ENCODE measurements at regions not wholly inside any gene's neighbourhood (a gene's known extent, or its start where the extent isn't known, plus 50 kb on each side); places are given as distances from the start of the nearest gene placed in this dataset.
A peak's percentile ranks its signal among the peaks of the same experiment; 100 is the strongest.

- Mint-ChIP-seq H3K27me3 (ENCODE audit: insufficient read depth) (no peaks in the 10 kb centered on the region), H3K4me3 (no peak overlapping the region), H3K27ac (no peak overlapping the region), H3K4me1 (no peaks in the 10 kb centered on the region), H3K9me3 (peaks cover 16% of the 10 kb centered on the region), H3K36me3 (ENCODE audit: low read depth) (no peaks in the 10 kb centered on the region)
- Histone ChIP-seq H3K9me3 (ENCODE audit: control insufficient read depth, low read length) (peaks cover 18% of the 10 kb centered on the region), H3K36me3 (ENCODE audit: control insufficient read depth, insufficient read depth, low read length) (no peaks in the 10 kb centered on the region), H3K4me3 (ENCODE audit: low read length) (no peak overlapping the region), H3K4me1 (ENCODE audit: control insufficient read depth, insufficient read depth, low read length) (no peaks in the 10 kb centered on the region), H3K27me3 (ENCODE audit: control insufficient read depth, insufficient read depth, low read length, poor library complexity, severe bottlenecking) (no peaks in the 10 kb centered on the region), H3K27ac (ENCODE audit: low read depth, low read length) (no peak overlapping the region), H3K9ac (ENCODE audit: extremely low read depth, low read length, poor library complexity, severe bottlenecking) (no peak overlapping the region)
- no peak for TF ChIP-seq CTCF (conservative IDR thresholded peaks at IDR 0.05)
- peak; percentile 57 for DNase-seq
- WGBS, 2 experiments (ENCODE audit: insufficient coverage in 1 of 2, insufficient read length in 1 of 2) = 85 to 100% methylated on average over 1 to 4 of the region's 4 CpGs
Observed at GRCh38 chr20:60579941-60580515, 621.8 kb downstream of the CDH26 start.

DNA sequence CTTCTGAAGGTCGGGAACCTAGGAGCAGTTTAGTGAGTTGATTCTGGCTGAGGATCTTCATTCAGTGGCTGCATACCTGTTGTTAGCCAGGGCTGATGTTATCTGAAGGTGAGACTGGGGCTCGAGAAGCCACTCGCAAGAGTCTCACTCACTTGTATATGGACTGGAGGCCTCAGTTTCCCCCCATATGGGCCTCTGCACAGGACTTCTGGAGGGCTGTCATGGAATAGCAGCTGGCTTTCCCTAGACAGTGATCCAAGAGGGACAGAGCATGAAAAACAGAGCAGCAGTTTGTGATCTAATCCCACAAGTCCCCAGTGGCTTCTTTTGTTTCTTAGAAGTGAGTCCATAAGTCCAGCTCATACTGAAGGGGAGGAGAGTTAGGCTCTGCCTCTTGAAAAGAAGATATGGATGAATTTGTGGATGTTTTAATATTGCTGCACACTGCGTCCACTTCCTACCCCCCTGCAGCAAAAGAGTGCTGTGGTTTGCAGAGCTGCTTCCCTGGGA is 623.4 kb downstream of the CDH26 start:
- WGBS, 2 experiments (ENCODE audit: insufficient coverage in 1 of 2, insufficient read length in 1 of 2) = 88 to 100% methylated on average over 3 to 4 of the region's 4 CpGs
- no peak overlapping the region for H3K9ac ChIP-seq (ENCODE audit: extremely low read depth, low read length, poor library complexity, severe bottlenecking)

GRCh38 chr20:60583741-60584140 is 625.5 kb downstream of the CDH26 start:
- TF ChIP-seq CTCF (conservative IDR thresholded peaks at IDR 0.05) = no peak
- H3K4me1 Mint-ChIP-seq = no peaks in the 10 kb centered on the region
- peaks cover 3% of the 10 kb centered on the region for H3K9me3 Mint-ChIP-seq
- no peak overlapping the region for H3K27ac Mint-ChIP-seq
- no peaks in the 10 kb centered on the region for H3K27me3 Mint-ChIP-seq (ENCODE audit: insufficient read depth)
- no peaks in the 10 kb centered on the region for H3K36me3 Mint-ChIP-seq (ENCODE audit: low read depth)
- H3K4me3 ChIP-seq (ENCODE audit: low read length) = no peak overlapping the region
- H3K27ac ChIP-seq (ENCODE audit: low read depth, low read length) = no peak overlapping the region
- H3K9me3 ChIP-seq (ENCODE audit: control insufficient read depth, low read length) = peaks cover 4% of the 10 kb centered on the region
- 93 to 100% methylated on average over 2 of the region's 2 CpGs for WGBS, 2 experiments (ENCODE audit: insufficient coverage in 1 of 2, insufficient read length in 1 of 2)
- H3K4me1 ChIP-seq (ENCODE audit: control insufficient read depth, insufficient read depth, low read length) = no peaks in the 10 kb centered on the region
- no peaks in the 10 kb centered on the region for H3K27me3 ChIP-seq (ENCODE audit: control insufficient read depth, insufficient read depth, low read length, poor library complexity, severe bottlenecking)
- no peak overlapping the region for H3K4me3 Mint-ChIP-seq
- H3K36me3 ChIP-seq (ENCODE audit: control insufficient read depth, insufficient read depth, low read length) = no peaks in the 10 kb centered on the region
- no peak for DNase-seq
- H3K9ac ChIP-seq (ENCODE audit: extremely low read depth, low read length, poor library complexity, severe bottlenecking) = no peak overlapping the region

More for the DNA sequence above, 623.4 kb downstream of the CDH26 start:
- H3K4me3 Mint-ChIP-seq = no peak overlapping the region
- H3K4me1 ChIP-seq (ENCODE audit: control insufficient read depth, insufficient read depth, low read length) = no peaks in the 10 kb centered on the region
- H3K36me3 Mint-ChIP-seq (ENCODE audit: low read depth) = no peaks in the 10 kb centered on the region
- no peak for DNase-seq
- no peak for TF ChIP-seq CTCF (conservative IDR thresholded peaks at IDR 0.05)
- no peaks in the 10 kb centered on the region for H3K27me3 ChIP-seq (ENCODE audit: control insufficient read depth, insufficient read depth, low read length, poor library complexity, severe bottlenecking)
- no peak overlapping the region for H3K4me3 ChIP-seq (ENCODE audit: low read length)
- no peaks in the 10 kb centered on the region for H3K27me3 Mint-ChIP-seq (ENCODE audit: insufficient read depth)
- no peaks in the 10 kb centered on the region for H3K4me1 Mint-ChIP-seq
- no peak overlapping the region for H3K27ac Mint-ChIP-seq
- H3K27ac ChIP-seq (ENCODE audit: low read depth, low read length) = no peak overlapping the region
- H3K36me3 ChIP-seq (ENCODE audit: control insufficient read depth, insufficient read depth, low read length) = no peaks in the 10 kb centered on the region
- H3K9me3 Mint-ChIP-seq = peaks cover 16% of the 10 kb centered on the region
- peaks cover 18% of the 10 kb centered on the region for H3K9me3 ChIP-seq (ENCODE audit: control insufficient read depth, low read length)

Measured in endodermal cell (in vitro differentiated cells).